VCaP (cell line): ENCODE measurements at regions not wholly inside any gene's neighbourhood (a gene's known extent, or its start where the extent isn't known, plus 50 kb on each side); places are given as distances from the start of the nearest gene placed in this dataset.

Source experiments
- H3K27ac ChIP-seq: fragments of 450-650 bp; 2 replicates; pipeline ENCODE4 v1.5.1; 2017
- CTCF ChIP-seq: fragments of 450-650 bp; conservative IDR thresholded peaks from 2 replicates; pipeline ENCODE4 v1.5.1; 2017; ENCODE audit warnings: mild to moderate bottlenecking, moderate library complexity

DNA sequence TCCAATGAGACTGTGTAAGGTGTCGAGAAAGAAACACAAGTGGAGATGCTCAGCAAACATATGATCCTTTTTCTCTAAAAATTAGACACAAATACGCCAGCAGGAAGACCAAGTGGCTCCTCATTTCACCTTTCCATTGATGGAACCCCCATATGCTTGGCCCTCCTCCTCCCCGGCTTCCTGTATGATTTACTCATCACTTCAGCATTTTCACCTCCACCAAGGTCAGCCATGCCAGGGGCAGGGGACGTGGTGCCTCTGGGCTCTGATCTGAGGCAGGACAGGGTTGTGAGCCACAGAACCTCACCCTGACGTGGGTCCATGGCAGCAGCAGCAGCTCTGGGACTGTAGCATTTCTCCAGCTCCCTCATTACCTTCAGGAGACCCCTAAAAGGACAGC, 116.8 kb upstream of the PFKP start:
- no peak overlapping the region for H3K27ac ChIP-seq
- no peak for TF ChIP-seq CTCF

- TF ChIP-seq CTCF, result no peak
- H3K27ac ChIP-seq, result peak overlapping the region; percentile 23; the same call in 1 of the 2 replicates
These were observed 117.4 kb upstream of the PFKP start for GRCh38 chr10:2949948-2950354.

DNA sequence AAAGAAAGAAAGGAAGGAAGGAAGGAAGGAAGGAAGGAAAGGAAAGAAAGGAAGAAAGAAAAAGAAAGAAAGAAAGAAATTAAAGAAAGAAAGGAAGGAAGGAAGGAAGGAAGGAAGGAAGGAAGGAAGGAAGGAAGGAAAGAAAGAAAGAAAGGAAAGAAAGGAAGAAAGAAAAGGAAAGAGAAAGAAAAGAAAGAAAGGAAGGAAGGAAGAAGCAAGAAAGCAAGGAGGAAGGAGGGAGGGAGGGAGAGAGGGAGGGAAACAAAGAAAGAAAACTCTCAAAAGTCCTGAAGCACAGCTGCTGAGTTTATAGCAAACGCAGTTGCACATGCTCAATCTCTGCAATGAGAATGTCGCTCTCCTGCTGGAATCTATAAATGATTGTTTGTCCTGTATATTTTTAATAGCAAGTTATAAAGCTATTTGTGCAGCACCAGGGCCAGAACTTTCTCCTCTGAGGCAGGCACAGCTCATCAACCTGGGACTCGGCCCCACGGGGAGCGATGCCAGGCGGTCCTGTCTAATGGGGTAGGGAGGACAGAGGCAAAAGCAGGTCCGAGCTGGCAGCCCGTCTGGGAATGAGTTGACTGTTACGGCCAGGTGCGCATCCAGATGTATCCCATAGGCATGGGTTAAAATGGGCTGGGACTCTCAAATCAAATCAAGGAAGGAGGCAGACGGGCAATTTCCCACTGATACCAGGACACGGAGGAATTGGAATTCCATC, 118.0 kb upstream of the PFKP start:
- peak overlapping the region; percentile 23; the same call in 1 of the 2 replicates for H3K27ac ChIP-seq
- TF ChIP-seq CTCF, result no peak

- H3K27ac ChIP-seq, result no peak overlapping the region
- TF ChIP-seq CTCF, result no peak
These were observed 119.1 kb upstream of the PFKP start for GRCh38 chr10:2948127-2948854.

DNA sequence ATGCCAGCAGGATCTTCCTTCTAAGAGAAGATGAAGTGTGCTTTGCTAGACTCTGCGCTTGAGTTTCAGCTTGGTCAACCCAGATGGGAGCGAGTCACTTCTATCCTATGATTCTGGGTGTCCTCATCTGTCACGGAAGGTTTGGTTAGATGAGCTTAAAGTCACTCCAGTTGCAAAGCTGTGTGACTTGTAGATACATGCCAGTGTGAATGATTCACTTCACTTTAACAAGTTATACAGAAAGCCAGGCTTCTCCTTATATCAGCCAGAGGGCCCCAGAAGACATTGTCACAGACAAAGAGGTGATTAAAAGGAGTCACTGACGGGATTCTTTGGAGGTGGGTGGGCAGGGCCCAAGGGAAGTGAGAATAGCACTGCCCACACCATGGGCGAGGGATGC, 122.6 kb upstream of the PFKP start:
- H3K27ac ChIP-seq, result no peak overlapping the region
- no peak for TF ChIP-seq CTCF

- no peak for TF ChIP-seq CTCF
- no peak overlapping the region for H3K27ac ChIP-seq
These were observed 123.3 kb upstream of the PFKP start for GRCh38 chr10:2943932-2944614.

- H3K27ac ChIP-seq, result no peak overlapping the region
- no peak for TF ChIP-seq CTCF
These were observed 124.4 kb upstream of the PFKP start for GRCh38 chr10:2942938-2943337.
